ENCODE measurements at regions not wholly inside any gene's neighbourhood (a gene's known extent, or its start where the extent isn't known, plus 50 kb on each side); places are given as distances from the start of the nearest gene placed in this dataset.

- in situ Hi-C loops (cut with MboI; ENCODE audit: low pct_unique_long_range_greater_than_20kb, low sequenced_read_pairs, unreplicated experiment), result no loop called here
These were observed 77.0 kb upstream of the RBMS3 start for GRCh38 chr3:29203851-29204250.

GRCh38 chr3:29207427-29207826 lies 73.4 kb upstream of the RBMS3 start:
- DNase-seq (ENCODE audit: low spot score), result no peak
- in situ Hi-C loops (cut with MboI; ENCODE audit: low pct_unique_long_range_greater_than_20kb, low sequenced_read_pairs, unreplicated experiment), result no loop called here
- TF ChIP-seq CTCF (IDR thresholded peaks at IDR 0.05; ENCODE audit: extremely low read depth, insufficient read depth, missing control alignments), result no peak

More at GRCh38 chr3:29203851-29204250, 77.0 kb upstream of the RBMS3 start:
- TF ChIP-seq CTCF (IDR thresholded peaks at IDR 0.05; ENCODE audit: extremely low read depth, insufficient read depth, missing control alignments), result no peak
- DNase-seq (ENCODE audit: low spot score), result no peak

GRCh38 chr3:29212789-29213433 lies 68.0 kb upstream of the RBMS3 start:
- in situ Hi-C loops (cut with MboI; ENCODE audit: low pct_unique_long_range_greater_than_20kb, low sequenced_read_pairs, unreplicated experiment), result no loop called here
- DNase-seq (ENCODE audit: low spot score), result no peak
- TF ChIP-seq CTCF (IDR thresholded peaks at IDR 0.05; ENCODE audit: extremely low read depth, insufficient read depth, missing control alignments), result no peak

GRCh38 chr3:29214009-29214658 lies 66.7 kb upstream of the RBMS3 start:
- in situ Hi-C loops (cut with MboI; ENCODE audit: low pct_unique_long_range_greater_than_20kb, low sequenced_read_pairs, unreplicated experiment), result no loop called here
- TF ChIP-seq CTCF (IDR thresholded peaks at IDR 0.05; ENCODE audit: extremely low read depth, insufficient read depth, missing control alignments), result no peak
- no peak for DNase-seq (ENCODE audit: low spot score)

- TF ChIP-seq CTCF (IDR thresholded peaks at IDR 0.05; ENCODE audit: extremely low read depth, insufficient read depth, missing control alignments), result no peak
- DNase-seq (ENCODE audit: low spot score), result no peak
- in situ Hi-C loops (cut with MboI; ENCODE audit: low pct_unique_long_range_greater_than_20kb, low sequenced_read_pairs, unreplicated experiment), result no loop called here
These were observed 64.9 kb upstream of the RBMS3 start for GRCh38 chr3:29215948-29216347.

GRCh38 chr3:29226706-29227105 lies 54.2 kb upstream of the RBMS3 start:
- TF ChIP-seq CTCF (IDR thresholded peaks at IDR 0.05; ENCODE audit: extremely low read depth, insufficient read depth, missing control alignments), result no peak
- DNase-seq (ENCODE audit: low spot score), result no peak
- in situ Hi-C loops (cut with MboI; ENCODE audit: low pct_unique_long_range_greater_than_20kb, low sequenced_read_pairs, unreplicated experiment), result no loop called here

Measured in GM13977 (cell line).